Forelimb muscle (tissue), 1 donor: ENCODE measurements at regions not wholly inside any gene's neighbourhood (a gene's known extent, or its start where the extent isn't known, plus 50 kb on each side); places are given as distances from the start of the nearest gene placed in this dataset.

Experiments used
- DNase-seq: peaks from one replicate; pipeline ENCODE4 v3.0.0-alpha.2; 2013; ENCODE audit warnings: low read depth

DNA sequence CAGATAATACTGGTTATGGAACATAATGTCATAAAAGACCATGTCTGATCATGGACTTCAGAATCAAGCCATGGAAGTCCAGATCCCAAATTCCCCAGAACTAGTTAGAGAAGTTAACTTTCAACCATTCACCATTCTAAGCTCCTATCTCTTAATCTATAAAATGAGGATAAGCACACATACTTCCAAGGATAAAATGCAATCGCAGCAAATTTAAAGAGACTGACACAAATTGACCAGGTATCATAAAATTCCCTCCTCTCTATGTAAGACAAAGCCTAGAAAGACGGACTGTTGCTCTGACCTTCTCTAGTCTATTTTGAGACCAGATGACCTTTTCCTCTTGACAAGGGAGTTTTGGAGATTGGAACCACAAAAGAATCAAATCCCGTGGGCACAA is 426.7 kb downstream of the PLPP3 start:
- DNase-seq = no peak

DNA sequence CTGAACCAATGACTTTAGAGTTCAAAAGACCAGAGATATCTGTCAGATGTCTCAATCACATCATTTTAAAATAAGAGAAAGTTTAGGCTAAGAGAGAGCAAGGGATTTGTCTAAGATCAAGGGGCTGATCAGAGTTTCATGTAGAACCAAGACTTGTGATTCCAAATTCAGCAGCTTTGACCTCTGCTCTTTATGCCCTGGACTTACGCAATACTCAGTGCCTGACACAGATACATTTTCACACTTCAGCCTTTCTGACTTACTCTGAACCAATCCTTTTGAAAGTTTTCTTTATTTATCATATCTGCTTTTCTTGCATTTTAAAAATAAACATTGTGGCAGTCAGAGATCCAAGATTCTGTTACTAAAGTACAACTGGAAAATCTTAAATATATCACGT is 428.0 kb downstream of the PLPP3 start:
- no peak for DNase-seq

DNA sequence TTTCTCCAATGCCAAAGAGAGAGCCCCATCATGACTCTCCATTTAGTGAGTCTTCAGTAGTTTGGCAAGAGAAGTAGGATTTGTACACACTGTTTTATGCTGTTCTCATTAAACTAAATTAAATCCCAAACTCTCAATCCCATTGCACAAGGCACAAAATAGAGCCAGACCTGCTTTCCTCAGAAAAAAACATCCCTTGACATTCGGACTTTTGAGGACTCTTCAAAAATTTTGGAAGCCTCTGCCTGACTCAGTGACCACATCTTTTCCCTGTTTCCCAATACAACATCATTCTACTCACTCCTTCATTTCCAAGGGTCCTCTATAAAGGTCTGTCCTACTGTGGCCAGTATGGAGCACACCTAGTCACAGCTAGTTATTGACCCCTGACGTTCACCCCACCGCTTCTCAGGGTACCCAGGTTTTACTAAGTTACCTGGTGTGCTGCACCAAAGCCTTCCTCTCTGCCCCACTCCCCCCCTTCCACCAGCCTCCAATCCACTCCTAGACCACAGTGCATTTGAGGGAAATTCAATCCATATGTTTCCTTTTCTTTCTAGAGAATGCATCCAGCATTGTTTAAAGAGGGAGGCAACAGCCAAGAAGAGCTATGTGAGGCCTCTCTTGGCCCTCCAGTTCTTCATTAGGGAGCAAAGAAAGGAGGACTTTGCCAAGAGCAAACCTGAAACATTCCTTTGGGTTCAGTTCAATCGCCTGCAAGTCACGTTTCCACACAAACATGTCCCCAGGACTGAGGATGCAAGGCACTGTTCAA is 428.7 kb downstream of the PLPP3 start:
- DNase-seq = no peak

DNA sequence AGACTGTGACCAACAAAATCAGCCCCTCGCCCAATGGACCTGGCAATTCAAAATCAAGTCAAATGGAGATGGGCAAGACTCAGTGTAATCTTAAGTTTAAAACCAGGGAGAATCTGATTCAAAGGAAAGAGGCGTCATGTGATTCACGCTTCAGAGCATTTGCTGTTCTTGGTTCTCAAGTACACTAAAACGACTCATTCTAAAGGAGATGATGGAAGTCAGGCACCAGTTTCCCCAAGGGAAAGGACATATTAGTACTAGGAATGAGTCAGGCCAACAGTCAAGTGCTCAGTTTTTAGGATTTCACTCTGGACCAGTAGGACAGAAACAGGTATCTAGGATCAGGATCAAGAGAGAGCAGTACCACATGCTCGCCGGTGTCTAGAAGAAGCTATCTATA is 429.6 kb downstream of the PLPP3 start:
- DNase-seq = no peak

- DNase-seq = no peak
Measured at GRCh38 chr1:56148326-56149193, 430.8 kb downstream of the PLPP3 start.

DNA sequence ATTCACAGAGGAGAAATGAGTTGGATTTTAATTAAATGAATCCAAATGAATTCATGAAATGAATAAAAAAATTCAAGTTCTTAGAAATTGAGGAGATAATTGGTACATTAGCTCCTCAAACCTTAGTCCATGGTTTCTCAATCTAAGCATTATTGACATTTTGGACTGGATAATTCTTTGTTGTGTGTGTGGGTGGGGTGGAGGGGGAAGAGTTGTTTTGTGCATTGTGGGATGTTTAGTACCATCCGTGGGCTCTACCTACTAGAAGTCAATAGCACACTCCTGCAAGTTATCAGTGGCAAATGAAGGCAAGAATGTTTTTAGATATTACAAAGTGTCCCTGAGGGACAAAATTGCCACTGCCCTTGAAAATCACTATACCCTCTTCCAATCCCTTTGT is 431.9 kb downstream of the PLPP3 start:
- DNase-seq = no peak

DNA sequence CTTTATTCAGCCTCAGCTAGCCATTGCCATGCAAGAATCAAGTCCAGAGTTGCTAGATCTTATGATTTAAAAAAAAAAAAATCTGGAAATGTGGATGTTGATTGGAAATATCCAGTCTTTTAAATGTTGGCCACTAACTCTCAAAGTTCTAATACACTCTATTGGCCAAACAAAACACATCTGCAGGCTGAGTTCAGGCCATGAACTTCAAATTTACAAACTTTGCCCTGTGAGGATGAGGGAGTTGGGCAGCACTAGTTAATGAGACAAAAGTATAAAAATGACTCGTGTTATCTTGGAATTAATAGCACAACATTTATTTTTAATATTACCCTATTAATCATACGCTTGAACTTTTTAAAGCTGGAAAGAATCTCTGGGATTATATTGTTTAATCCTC is 432.3 kb downstream of the PLPP3 start:
- DNase-seq = no peak

DNA sequence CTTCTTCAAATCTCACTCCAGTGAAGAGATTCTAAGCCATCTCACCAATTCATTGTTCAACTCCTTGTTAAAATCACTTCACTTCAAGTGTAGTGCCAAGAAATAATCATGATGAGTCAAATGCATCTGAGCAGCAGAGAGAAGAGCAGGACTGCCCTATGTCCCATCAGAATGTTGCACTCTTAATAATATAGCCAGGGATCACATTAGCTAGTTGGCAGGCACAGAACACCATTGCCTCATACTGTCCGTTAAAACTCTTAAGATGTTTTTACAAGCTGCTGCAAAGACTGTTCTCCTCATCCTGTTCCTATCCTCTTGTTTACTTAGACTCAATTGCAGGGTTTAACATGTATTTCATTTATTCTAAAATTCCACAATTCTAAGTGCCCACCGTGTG is 432.9 kb downstream of the PLPP3 start:
- no peak for DNase-seq

- no peak for DNase-seq
Measured at GRCh38 chr1:56145581-56145980, 433.8 kb downstream of the PLPP3 start.

DNA sequence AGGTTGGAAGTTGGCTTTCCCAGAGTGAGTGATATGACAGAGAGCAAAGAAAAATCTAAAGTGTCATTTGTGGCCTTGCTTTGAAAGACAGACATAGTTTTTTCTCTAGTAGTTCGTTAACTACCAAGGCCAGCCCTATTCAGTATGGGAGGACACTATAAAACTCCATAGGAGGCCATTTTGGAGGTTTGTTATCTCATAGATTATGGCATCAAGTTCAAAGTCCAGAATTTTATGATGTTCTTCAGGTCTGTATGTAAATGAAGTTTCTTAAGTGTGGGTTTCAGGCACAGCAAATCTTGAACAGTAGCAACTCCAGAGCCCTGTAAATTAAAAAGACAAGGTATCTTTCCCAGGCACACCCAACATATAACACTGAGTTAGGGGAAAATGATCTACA is 437.1 kb downstream of the PLPP3 start:
- no peak for DNase-seq

DNA sequence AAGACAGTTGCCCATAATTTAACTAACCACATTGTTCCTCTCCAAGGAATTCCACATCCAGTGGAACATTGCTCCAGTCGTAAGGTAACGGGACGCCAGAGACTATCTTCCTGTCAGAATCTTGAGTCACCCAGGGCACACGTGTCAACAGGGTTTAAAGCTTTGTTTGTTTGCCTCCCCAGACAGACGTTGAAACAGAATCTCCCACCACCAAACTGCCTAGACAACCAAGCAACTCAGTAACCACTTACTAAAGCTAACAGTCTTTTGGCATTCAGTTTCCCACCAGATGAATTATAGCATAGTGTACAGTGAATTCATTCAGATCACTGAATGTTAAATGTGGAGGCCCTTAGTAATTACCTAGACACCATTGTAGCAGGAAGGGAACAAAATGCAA is 439.5 kb downstream of the PLPP3 start:
- no peak for DNase-seq

DNA sequence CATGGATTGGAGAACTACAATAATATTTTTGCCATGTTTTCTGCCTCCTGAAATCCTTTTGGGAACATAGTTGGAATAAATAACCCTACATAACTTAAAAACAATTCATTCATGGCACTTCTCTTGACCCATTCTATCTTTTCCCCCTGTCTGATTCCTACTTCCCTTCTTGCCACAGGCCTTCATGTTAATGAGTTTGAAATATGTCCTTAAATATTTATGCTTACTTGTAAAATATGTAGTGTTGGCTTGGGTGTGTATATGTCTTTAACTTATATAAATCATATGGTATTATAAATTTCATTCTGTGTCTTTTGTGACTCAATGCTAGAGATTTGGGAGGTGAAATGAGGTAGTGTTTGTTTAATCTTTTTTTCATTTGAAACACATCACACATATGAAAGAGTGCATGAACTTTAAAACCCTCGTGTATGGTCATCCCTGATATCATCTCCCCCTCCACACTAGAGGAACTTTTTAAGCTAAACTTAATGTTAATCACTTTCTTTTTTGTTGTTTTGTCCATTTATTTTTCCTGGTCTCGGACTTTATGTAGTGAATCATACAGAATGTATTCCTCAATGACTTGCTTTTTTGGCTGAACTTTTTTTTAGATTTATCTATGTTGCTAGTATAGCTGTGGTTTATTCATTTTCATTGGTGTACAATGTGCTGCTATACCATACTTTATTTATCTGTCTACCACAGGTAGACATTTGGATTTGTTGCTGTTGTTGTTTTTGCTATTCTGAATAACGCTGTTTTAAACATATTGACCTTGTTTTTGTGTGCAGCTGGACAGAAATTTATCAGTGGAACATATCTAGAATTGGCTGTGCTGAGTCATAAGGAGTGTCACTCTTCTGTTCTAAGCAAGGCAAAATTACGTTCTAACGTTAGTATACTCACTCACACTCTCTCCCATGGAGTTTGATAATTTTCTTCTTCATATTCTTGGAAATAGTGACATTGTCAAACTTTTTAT is 441.6 kb downstream of the PLPP3 start:
- DNase-seq = no peak

GRCh38 chr1:56137090-56137489 is 442.3 kb downstream of the PLPP3 start:
- no peak for DNase-seq

DNA sequence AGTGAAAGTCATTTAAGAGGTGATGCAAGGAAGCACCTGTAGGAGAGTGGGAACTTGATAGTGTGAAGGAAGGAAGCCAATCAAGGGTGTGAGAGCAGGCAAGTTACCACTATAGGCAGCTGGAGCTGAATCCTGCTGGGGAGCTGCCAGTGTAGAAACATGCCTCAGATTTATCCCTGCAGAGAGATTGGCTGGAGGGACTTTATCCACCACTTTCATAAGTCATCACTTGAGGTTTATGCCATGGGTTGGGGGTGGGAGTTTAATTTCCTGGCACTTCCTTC is 443.6 kb downstream of the PLPP3 start:
- no peak for DNase-seq

DNA sequence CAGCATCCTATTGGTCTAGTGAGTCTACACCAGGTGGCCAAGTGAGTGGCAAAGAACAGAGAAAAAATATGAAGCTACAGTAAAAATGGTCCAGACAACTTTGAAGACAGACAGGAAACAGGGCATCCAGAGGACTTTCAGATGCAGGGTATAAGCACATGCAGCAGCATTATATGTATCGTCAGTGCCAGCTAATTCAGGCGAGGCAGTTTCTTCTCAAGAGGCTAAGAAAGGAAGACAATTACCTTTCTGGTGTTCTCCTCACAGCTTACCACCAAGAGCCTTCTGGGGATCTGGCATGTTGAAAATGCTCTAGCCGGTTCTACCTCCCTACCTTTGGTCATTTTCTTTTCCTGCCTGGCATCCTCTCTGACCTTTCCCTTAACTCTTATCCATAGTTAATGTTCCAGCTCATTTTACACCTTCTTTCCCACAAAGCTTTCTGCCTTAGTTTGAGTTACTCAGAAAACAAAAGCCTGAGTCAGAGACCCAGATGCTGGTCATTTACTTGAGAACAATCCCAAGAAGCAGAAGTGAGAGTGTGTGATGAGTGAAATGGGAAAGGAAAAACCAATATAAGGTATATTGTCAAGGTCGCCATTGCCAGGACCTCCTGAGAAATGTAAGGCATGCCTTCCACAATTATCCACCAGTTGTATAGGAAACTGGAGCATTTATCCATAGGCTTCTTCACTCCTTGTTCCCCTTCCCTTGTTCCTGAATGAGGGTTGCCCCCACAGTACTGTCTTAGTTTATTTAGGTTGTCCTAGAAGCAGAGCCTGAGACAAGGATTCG is 444.1 kb downstream of the PLPP3 start:
- no peak for DNase-seq

- no peak for DNase-seq
Measured at GRCh38 chr1:56133522-56134472, 445.6 kb downstream of the PLPP3 start.

- DNase-seq = no peak
Measured at GRCh38 chr1:56132520-56132919, 446.8 kb downstream of the PLPP3 start.

DNA sequence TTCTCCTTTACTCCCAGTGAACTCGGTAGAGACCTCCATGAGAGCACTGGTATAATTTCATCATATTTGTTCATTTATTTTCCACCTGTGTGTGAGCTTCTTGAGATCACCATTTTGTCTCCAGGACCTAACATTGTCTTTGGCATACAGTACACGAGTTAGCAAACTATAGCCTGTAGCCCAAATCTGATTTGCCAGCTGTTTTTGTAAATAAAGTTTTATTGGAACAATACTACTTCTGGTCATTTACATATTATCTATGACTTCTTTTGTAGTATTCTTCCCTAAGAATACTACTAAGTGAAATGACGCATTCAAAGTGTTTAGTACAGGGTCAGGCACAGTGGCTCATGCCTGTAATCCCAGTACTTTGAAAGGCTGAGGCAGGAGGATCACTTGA is 449.5 kb downstream of the PLPP3 start:
- no peak for DNase-seq

GRCh38 chr1:56125316-56125715 is 454.0 kb downstream of the PLPP3 start:
- no peak for DNase-seq

DNA sequence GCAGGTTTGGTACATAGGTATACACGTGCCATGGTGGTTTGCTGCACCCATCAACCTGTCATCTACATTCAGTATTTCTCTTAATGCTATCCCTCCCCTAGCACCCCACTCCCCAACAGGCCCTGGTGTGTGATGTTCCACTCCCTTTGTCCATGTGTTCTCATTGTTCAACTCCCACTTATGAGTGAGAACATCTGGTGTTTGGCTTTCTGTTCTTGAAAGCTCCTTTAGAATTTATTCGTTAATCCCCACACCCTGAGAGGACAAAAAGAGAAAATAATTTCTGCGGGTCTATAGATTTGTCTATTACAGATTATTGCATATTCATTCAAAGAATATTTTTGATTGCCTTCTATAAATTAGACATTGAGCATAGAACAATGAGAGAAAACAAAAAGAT is 455.5 kb downstream of the PLPP3 start:
- DNase-seq = no peak
